Muscle of leg (tissue), 3 donors: ENCODE measurements at regions not wholly inside any gene's neighbourhood (a gene's known extent, or its start where the extent isn't known, plus 50 kb on each side); places are given as distances from the start of the nearest gene placed in this dataset.

Experiments used
- DNase-seq: peaks from one replicate; pipeline ENCODE4 v3.0.0; 2013
- H3K27ac ChIP-seq: one replicate; pipeline ENCODE4 v1.5.1; 2013; ENCODE audit warnings: mild to moderate bottlenecking, low read length, control low read depth
- H3K27me3 ChIP-seq: one replicate; pipeline ENCODE4 v1.6.1; 2013; ENCODE audit warnings: low read length; ENCODE audit not compliant: control insufficient read depth, insufficient read depth
- H3K36me3 ChIP-seq: one replicate; pipeline ENCODE4 v1.6.1; 2013; ENCODE audit warnings: low read length; ENCODE audit not compliant: control insufficient read depth, insufficient read depth
- H3K4me1 ChIP-seq: one replicate; pipeline ENCODE4 v1.6.1; 2013; ENCODE audit warnings: low read length; ENCODE audit not compliant: control insufficient read depth, insufficient read depth
- H3K4me3 ChIP-seq: one replicate; pipeline ENCODE4 v1.5.1; 2013; ENCODE audit warnings: low read length, control low read depth
- H3K9me3 ChIP-seq: replicated peaks from 2 replicates; pipeline ENCODE4 v1.6.1; 2013; ENCODE audit warnings: low read depth, low read length; ENCODE audit not compliant: control insufficient read depth
- WGBS: methylation state at CpG from one replicate; pipeline ENCODE4 v1.1.5; 2013; ENCODE audit warnings: missing lambda C conversion rate; ENCODE audit not compliant: insufficient coverage; 5-methylcytosine and 5-hydroxymethylcytosine counted together

DNA sequence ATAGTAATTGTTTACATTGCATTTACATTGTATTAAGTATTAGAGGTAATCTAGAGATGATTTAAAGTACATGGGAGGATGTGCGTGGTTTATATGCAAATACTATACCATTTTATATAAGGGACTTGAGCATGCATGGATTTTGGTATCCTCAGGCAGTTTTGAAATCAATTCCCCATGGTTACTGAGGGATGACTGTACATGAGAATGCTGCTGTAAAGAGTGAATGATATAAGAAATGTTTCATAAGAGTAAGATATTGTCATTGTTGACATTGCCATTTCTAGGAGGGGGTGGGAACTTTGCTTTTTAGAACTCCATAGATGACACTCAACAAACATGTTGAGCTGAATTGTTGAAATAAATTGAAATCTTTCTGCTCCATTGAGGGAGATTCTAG is 185.0 kb downstream of the SEMA6A start:
- Histone ChIP-seq H3K9me3 (no peaks in the 10 kb centered on the region), H3K36me3 (no peaks in the 10 kb centered on the region), H3K27me3 (no peaks in the 10 kb centered on the region), H3K27ac (no peak overlapping the region), H3K4me1 (peaks cover 4% of the 10 kb centered on the region), H3K4me3 (no peak overlapping the region)
- no peak for DNase-seq
- no CpG with 5 or more reads among the region's 1 CpG for WGBS

GRCh38 chr5:116388564-116389258 is 185.9 kb downstream of the SEMA6A start:
- H3K4me1 ChIP-seq, result peaks cover 2% of the 10 kb centered on the region
- 50% methylated on average over 1 of the region's 11 CpGs for WGBS
- no peaks in the 10 kb centered on the region for H3K27me3 ChIP-seq
- H3K4me3 ChIP-seq, result no peak overlapping the region
- no peaks in the 10 kb centered on the region for H3K36me3 ChIP-seq
- peak; percentile 46 for DNase-seq
- peak overlapping the region; percentile 10 for H3K27ac ChIP-seq
- H3K9me3 ChIP-seq, result no peaks in the 10 kb centered on the region

DNA sequence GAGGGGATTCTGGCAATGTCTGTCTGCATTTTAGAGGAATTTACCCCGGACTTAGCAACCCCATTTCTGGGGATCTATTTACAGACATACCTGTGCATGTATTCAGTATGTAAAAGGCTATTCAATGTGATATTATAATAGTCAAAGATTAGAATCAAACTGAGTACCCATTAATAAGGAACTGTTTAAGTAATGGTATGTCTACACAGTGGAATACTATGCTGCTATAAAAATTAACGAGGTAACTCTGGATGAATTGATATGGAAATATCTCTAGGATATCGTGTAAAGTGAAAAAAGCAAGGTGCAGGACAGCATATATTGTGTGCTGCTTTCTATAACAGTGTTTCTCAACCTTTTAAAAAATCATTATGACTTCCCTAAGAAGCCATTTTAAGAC is 186.9 kb downstream of the SEMA6A start:
- H3K9me3 ChIP-seq, result no peaks in the 10 kb centered on the region
- H3K36me3 ChIP-seq, result no peaks in the 10 kb centered on the region
- no peak overlapping the region for H3K4me3 ChIP-seq
- H3K4me1 ChIP-seq, result peaks cover 5% of the 10 kb centered on the region
- H3K27ac ChIP-seq, result no peak overlapping the region
- WGBS, result no CpG with 5 or more reads among the region's 3 CpGs
- no peaks in the 10 kb centered on the region for H3K27me3 ChIP-seq
- DNase-seq, result no peak

- no peak overlapping the region for H3K27ac ChIP-seq
- WGBS, result no CpG with 5 or more reads among the region's 5 CpGs
- peaks cover 6% of the 10 kb centered on the region for H3K4me1 ChIP-seq
- H3K4me3 ChIP-seq, result no peak overlapping the region
- DNase-seq, result no peak
- H3K36me3 ChIP-seq, result no peaks in the 10 kb centered on the region
- H3K9me3 ChIP-seq, result no peaks in the 10 kb centered on the region
- no peaks in the 10 kb centered on the region for H3K27me3 ChIP-seq
Observed at GRCh38 chr5:116386633-116387032, 188.0 kb downstream of the SEMA6A start.

DNA sequence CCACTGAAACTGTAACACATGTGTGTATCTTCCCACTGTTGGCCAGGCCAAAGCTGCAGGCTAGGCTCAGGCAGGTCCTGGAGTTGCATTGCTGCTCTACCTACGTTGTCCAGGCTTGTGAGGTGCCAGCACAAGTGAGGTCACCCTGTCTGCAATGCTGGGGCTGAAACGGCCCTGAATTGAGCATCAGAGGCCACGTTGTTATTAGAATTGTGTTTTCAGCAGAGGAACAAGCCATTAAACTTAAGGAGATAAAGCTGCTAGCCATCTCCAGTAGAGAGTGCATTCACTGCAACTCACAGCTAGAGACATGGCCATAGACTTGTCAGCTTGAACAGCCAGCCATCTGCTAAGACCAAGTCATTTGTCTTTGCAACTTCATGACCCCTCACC is 191.8 kb downstream of the SEMA6A start:
- no peak overlapping the region for H3K27ac ChIP-seq
- no peak for DNase-seq
- peaks cover 31% of the 10 kb centered on the region for H3K4me1 ChIP-seq
- no CpG with 5 or more reads among the region's 3 CpGs for WGBS
- H3K36me3 ChIP-seq, result no peaks in the 10 kb centered on the region
- H3K9me3 ChIP-seq, result no peaks in the 10 kb centered on the region
- H3K4me3 ChIP-seq, result no peak overlapping the region
- H3K27me3 ChIP-seq, result no peaks in the 10 kb centered on the region

DNA sequence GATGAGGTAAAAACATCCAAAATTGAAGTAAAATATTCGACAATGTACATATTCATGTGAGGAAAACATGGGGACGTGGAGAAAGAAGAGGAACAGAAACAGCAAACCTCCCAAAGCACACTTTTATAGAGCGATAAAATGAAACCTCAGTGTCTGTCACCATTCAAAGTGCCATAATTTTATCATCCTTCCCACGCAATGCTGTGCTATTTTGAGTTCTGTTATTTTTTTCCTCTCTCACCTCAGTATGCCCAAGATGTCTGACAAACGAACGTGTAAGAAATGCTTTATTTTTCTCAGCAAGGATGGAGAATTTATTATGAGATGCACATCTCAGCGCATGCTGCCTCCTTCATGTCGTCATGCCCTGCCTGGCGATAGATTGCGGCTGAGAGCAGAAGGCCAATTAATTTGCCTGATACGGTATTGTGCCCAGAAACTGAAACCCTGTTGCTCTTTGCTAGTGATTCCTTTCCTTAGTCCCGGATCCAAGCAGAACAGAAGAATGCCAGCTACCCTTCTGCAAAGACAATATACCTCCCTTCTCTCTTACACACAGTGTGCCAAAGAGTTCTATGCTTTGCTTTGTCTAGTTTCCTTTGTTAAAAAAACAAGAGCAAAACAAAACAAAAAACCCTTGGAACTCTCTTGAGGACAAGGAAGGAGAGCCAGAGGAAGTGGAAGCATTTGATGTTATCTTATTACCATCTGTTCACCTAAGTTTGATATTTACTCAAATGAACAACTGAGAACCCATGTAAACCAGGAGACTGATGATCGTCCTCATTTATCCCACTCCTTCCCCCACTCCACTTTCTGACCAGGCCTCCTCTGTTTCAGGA is 192.4 kb downstream of the SEMA6A start:
- Histone ChIP-seq H3K4me3 (no peak overlapping the region), H3K27me3 (no peaks in the 10 kb centered on the region), H3K36me3 (no peaks in the 10 kb centered on the region), H3K27ac (no peak overlapping the region), H3K9me3 (no peaks in the 10 kb centered on the region), H3K4me1 (peaks cover 38% of the 10 kb centered on the region)
- WGBS, result 68% methylated on average over 6 of the region's 13 CpGs
- no peak for DNase-seq

DNA sequence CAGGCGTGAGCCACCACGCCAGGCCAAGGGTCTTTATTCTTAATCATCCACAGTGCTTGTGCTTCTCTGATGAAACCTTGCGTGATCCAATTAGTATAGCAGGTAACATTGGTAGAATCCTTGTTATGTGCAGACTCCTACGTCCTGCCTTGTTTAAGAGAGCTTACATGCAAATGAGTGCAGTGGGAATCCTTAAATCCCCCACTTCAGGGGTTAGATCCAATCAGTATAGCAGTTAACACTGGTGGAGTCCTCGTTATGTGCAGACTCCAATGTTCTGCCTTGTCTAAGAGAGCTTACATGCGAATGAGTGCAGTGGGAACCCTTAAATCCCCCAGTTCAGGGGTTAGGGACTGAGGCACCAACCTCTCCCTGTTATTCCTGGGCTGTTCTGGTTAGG is 193.4 kb downstream of the SEMA6A start:
- H3K4me3 ChIP-seq, result no peak overlapping the region
- H3K4me1 ChIP-seq, result peaks cover 47% of the 10 kb centered on the region
- DNase-seq, result no peak
- no peaks in the 10 kb centered on the region for H3K27me3 ChIP-seq
- no CpG with 5 or more reads among the region's 6 CpGs for WGBS
- no peaks in the 10 kb centered on the region for H3K36me3 ChIP-seq
- H3K27ac ChIP-seq, result no peak overlapping the region
- no peaks in the 10 kb centered on the region for H3K9me3 ChIP-seq

DNA sequence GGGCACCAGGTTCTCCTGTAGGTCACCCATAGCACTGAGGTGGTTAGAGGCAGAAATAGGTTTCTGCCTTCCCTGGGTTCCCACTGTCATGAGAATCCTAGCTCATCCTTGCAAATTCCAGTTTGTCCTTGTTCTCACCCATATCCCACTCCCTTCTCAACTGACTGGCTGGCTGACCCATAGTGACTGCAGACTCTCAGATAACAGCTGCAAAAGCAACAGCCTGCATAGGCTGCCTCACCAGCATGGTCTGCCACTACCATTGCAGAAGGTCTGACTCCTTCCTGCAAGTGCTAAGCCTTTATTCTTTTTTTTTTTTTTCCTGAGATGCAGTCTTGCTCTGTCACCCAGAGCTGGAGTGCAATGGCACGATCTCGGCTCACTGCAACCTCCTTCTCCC is 194.0 kb downstream of the SEMA6A start:
- Histone ChIP-seq H3K36me3 (no peaks in the 10 kb centered on the region), H3K4me1 (peaks cover 52% of the 10 kb centered on the region), H3K4me3 (no peak overlapping the region), H3K27me3 (no peaks in the 10 kb centered on the region), H3K27ac (peak overlapping the region; percentile 25), H3K9me3 (no peaks in the 10 kb centered on the region)
- DNase-seq, result peak; percentile 46
- no CpG with 5 or more reads among the region's 2 CpGs for WGBS

GRCh38 chr5:116379306-116379705 is 195.3 kb downstream of the SEMA6A start:
- H3K9me3 ChIP-seq, result no peaks in the 10 kb centered on the region
- H3K27ac ChIP-seq, result no peak overlapping the region
- peaks cover 54% of the 10 kb centered on the region for H3K4me1 ChIP-seq
- no peaks in the 10 kb centered on the region for H3K36me3 ChIP-seq
- no peak overlapping the region for H3K4me3 ChIP-seq
- DNase-seq, result no peak
- H3K27me3 ChIP-seq, result no peaks in the 10 kb centered on the region
- 90% methylated on average over 3 of the region's 5 CpGs for WGBS

DNA sequence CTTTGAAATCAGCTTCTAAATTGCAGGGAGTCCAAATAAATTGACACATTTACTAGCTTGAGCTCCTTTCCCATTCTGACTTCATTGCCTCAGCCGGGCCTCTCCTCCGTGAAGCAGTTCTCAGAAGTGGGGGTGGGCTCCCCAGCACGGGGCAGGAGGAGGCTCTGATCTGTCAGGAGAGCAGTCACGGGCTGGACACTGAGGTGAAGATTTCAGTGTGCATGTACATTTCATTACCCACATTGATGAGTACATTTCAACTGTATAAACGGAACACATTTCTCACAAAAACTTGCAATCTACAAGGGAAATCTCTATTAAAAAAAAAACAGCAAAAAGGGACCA is 195.9 kb downstream of the SEMA6A start:
- H3K27ac ChIP-seq, result peak overlapping the region; percentile 84
- H3K27me3 ChIP-seq, result no peaks in the 10 kb centered on the region
- no peaks in the 10 kb centered on the region for H3K36me3 ChIP-seq
- H3K4me1 ChIP-seq, result peaks cover 54% of the 10 kb centered on the region
- no peak for DNase-seq
- 27% methylated on average over 2 of the region's 5 CpGs for WGBS
- no peaks in the 10 kb centered on the region for H3K9me3 ChIP-seq
- H3K4me3 ChIP-seq, result no peak overlapping the region
